ENCODE measurements at regions not wholly inside any gene's neighbourhood (a gene's known extent, or its start where the extent isn't known, plus 50 kb on each side); places are given as distances from the start of the nearest gene placed in this dataset.

DNA sequence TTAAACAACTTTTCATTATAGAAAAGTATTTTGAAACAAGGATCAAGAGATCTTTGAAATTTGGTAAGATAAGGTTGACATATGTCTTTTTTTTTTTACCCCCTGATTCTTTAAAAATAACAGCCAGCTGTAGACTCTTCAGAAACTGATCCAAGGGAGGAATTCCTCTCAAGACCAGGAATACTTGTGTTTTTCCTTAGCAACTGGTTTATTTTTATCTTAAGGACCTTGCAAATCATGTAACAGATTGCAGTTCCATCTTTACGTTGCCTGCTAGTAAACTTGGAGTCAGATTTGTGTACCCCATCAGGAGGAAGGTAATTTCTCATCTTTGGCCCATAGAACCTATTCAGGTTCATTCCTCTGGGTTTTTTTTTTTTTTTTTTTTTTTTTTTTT lies 71.6 kb downstream of the BOLA3 start:
- no peak for FAIRE-seq
- DNase-seq (ENCODE audit: insufficient read length, low spot score): no peak

DNA sequence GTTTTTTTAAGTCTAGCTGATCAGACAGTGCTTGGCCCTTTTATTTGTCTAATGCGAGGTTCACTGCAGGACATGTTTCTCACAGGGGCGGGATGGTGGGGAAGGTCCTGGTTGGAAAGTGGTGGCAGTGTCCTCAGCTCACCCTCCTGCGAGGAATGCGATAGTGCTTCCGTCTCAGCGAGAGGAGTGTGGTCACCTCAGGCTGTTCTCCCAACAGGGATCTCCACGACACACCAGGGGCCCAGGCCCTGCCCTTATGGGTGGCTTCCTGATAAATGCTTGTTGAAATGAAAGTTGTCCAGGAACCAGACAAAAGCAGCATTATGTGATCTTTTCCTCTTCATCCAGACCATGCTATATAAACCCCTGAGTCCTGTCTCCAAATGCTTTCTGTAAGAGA lies 70.1 kb downstream of the BOLA3 start:
- DNase-seq (ENCODE audit: insufficient read length, low spot score) (no peak), FAIRE-seq (no peak)
- TF ChIP-seq POLR2A (IDR thresholded peaks at IDR 0.05; ENCODE audit: low read depth, low read length): no peak

More for the DNA sequence above, 71.6 kb downstream of the BOLA3 start:
- TF ChIP-seq POLR2A (IDR thresholded peaks at IDR 0.05; ENCODE audit: low read depth, low read length): no peak

DNA sequence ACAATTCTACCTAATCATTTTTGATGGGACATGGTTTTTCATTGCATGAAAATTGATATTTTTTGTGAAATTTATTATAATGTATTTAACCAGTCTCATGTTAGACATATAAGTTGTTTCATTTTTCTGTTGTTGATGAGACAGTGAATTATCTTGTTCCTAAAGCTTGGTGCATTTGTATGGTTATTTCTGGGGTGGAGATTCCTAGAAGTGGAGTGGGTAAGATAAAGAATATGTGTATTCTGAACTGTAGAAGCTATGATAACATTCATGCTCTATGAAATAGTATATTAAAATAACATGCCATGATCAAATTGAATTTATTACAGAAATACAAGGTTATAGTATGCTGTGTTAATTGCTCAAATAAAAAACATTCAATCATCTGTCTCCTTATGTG lies 69.2 kb downstream of the BOLA3 start:
- no peak for FAIRE-seq
- no peak for DNase-seq (ENCODE audit: insufficient read length, low spot score)
- no peak for TF ChIP-seq POLR2A (IDR thresholded peaks at IDR 0.05; ENCODE audit: low read depth, low read length)

DNA sequence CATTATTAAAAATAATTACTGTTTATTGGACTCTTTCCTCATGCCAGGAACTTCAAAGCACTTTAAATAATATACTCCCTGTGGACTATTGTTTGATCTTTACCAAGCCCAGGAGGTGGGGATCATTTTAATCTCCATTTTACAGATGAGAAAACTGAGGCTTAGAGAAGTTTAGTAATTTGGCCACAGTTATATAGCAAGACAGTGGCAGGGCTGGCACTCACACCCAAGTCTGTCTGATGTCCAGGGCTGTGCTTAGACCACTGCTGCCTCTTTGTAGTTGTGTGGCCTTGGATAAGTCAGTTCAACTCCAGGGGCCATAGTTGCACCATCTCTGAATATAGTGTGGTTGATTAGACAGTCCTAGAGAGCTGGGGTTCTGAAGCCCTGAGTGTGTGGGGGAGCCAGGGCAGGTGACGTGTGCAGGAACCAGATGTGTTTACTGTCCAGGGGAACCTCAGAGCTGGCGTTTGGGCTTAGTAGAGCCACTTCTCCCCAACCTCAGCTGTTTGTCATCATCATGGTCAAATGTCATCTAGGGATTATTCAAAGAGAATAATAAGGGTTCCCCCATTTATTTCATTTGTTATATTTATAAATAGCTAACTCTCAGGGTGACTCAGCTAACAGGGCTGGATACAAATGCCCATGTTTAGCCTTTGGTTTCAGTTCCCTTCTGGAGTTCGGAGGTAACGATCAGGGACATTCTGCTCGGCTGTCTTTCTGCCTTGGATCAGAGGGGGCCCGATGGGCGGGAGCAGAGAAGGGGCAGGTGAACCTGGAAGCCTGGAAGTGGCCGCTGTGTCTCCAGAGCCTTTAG lies 68.0 kb downstream of the BOLA3 start:
- FAIRE-seq: no peak
- DNase-seq (ENCODE audit: insufficient read length, low spot score): no peak
- no peak for TF ChIP-seq POLR2A (IDR thresholded peaks at IDR 0.05; ENCODE audit: low read depth, low read length)

DNA sequence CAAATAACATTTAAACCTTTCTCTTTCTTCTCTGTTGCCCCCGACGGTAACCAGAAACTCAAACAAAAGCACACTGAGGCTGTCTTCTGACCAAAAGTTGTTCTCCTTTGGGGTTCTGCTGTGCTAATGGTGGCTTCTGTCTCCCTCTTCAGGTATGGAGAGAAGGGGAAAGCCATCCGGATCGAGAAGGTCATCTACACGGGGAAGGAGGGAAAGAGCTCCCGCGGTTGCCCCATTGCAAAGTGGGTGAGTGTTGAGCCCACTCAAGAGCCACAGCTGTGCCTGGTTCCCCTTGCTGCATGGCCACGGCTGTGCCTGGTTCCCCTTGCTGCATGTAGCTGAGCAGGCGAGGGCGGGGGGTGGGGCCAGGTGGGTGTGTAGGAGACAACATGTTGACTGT lies 67.4 kb downstream of the BOLA3 start:
- TF ChIP-seq POLR2A (IDR thresholded peaks at IDR 0.05; ENCODE audit: low read depth, low read length): no peak
- FAIRE-seq (no peak), DNase-seq (ENCODE audit: insufficient read length, low spot score) (no peak)

DNA sequence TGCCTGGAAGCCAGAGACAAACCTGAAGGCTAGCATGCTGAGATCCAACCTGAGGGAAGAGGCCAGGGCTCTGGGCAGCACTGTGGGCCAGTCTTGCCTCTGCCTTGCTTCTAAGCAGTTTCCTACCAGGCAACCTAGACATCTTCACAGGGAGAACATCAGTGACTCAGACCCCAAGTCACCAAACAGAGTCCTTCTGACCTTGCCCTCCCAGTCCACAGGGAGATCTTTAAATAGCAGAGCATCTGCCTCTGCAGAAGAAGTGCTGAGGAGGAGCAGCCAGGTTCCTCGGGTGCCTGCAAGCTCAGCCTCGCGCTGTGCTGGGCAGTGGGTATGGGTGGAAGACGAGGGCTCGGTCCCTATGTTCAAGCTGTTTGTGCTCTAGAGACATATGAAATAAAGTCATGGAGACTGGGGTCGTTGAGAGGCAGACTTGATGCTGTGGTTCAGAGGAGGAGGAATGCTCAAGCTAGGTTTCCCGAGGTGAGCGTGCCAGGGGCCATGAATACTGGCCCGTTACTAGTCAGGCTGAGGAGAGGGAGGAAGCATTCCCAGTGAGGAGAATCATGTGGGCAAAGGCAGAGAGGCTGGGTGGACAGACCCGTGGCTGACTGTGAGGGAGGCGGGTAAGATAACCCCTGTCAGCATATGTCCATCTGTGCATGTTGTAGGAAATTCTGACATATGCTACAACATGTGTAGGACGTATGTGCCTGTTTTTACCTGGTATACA lies 66.5 kb downstream of the BOLA3 start:
- TF ChIP-seq POLR2A (IDR thresholded peaks at IDR 0.05; ENCODE audit: low read depth, low read length): no peak
- FAIRE-seq (no peak), DNase-seq (ENCODE audit: insufficient read length, low spot score) (no peak)

DNA sequence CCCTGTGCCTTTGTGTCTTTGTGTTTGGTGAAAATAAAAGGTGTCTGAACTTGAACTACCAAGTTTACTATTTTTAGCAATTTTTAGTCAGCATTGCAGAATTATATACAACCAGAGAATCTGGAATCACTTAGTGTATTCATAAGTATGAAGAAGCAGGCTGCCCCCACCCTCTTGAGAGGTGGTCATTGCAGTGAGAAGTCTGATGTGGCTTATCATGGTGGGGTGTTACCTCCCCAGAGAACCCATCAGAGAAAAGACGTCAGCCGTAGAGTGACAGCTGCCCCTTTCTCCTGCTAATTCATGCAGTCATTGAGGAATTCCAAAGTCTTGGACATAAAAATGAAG lies 66.0 kb downstream of the BOLA3 start:
- TF ChIP-seq POLR2A (IDR thresholded peaks at IDR 0.05; ENCODE audit: low read depth, low read length): no peak
- no peak for DNase-seq (ENCODE audit: insufficient read length, low spot score)
- no peak for FAIRE-seq

DNA sequence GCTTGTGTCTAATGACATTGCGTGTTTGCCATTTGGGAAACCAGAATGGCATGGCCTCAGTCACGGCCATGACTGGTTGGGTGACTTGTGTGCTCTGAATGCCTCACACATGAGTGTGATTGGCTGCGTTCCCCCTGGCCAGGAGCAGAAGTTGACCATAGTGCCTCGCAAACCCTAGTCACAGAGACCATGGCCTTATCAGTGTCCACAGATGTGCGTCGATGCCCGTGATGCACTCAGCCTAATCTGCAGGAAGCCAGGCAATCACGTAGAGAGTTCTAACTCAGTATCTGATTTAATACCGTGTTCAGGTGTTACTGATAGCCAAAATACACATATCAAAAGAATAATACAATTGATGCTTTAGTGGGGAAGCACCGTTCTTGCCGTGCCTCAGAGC lies 64.0 kb downstream of the BOLA3 start:
- DNase-seq (ENCODE audit: insufficient read length, low spot score) (no peak), FAIRE-seq (no peak)
- no peak for TF ChIP-seq POLR2A (IDR thresholded peaks at IDR 0.05; ENCODE audit: low read depth, low read length)

Data from H54 (cell line).